OCI-LY7 (cell line): ENCODE measurements at regions not wholly inside any gene's neighbourhood (a gene's known extent, or its start where the extent isn't known, plus 50 kb on each side); places are given as distances from the start of the nearest gene placed in this dataset.

Source experiments
- CTCF ChIP-seq: fragments of 200-600 bp; sonication (generic); conservative IDR thresholded peaks from 2 replicates; pipeline ENCODE4 v1.5.1; 2014; ENCODE audit warnings: mild to moderate bottlenecking, antibody characterized with exemption, low read length, moderate library complexity, mixed read lengths
- EZH2phosphoT487 ChIP-seq: fragments of 200-600 bp; sonication (generic); IDR thresholded peaks from 2 replicates; pipeline ENCODE4 v1.6.1; 2018; ENCODE audit warnings: low read depth, borderline replicate concordance, mild to moderate bottlenecking, mixed run types, antibody characterized with exemption, low read length, moderate library complexity, mixed read lengths

DNA sequence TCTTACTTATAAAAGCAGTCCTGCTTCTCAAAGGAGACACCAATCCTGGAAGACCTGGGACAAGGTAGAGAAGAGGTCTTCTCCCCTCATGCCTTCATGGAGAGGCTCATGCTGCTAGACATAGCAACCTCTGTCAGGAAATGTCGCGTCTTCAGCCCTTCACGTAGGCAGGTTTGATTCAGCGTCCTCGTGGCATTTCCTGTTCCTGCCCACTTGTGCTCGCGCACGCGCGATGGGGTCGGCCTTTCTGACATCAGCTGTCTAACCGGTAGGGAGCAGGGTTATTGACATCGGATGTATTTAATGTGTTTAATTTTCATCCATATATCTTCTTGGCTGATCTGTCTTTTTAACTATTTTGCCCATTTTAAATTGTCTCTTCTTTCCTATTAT lies 292.4 kb downstream of the THBS2 start:
- TF ChIP-seq CTCF (no peak), EZH2phosphoT487 (no peak)
